GM12878 (cell line): ENCODE measurements at regions not wholly inside any gene's neighbourhood (a gene's known extent, or its start where the extent isn't known, plus 50 kb on each side); places are given as distances from the start of the nearest gene placed in this dataset.

ENCODE experiments used
- CREB1 ChIP-seq: IDR thresholded peaks from 2 replicates; pipeline ENCODE4 v1.6.1; 2012; ENCODE audit warnings: low read depth, mild to moderate bottlenecking, inconsistent platforms
- CTCF ChIP-seq, 3 experiments: IDR thresholded peaks in 2 of 3; conservative IDR thresholded peaks in 1 of 3; 2 replicates each; pipeline ENCODE4 v1.5.1; 2011; ENCODE audit warnings: low read depth in 3 of 3, low read length in 3 of 3, mild to moderate bottlenecking in 3 of 3, control low read depth in 2 of 3, moderate library complexity in 2 of 3, inconsistent platforms in 1 of 3, mixed read lengths in 1 of 3; ENCODE audit not compliant: control insufficient read depth in 2 of 3, insufficient read depth in 1 of 3; ENCODE audit errors: extremely low read depth in 1 of 3
- DPF2 ChIP-seq: fragments of 450-650 bp; IDR thresholded peaks from 2 replicates; pipeline ENCODE4 v1.6.1; 2017; ENCODE audit warnings: mild to moderate bottlenecking
- GABPA ChIP-seq: IDR thresholded peaks from 2 replicates; pipeline ENCODE4 v1.6.1; 2014; ENCODE audit warnings: antibody characterized with exemption, low read depth, mild to moderate bottlenecking, inconsistent platforms
- IKZF1 ChIP-seq: fragments of 450-650 bp; conservative IDR thresholded peaks from 2 replicates; pipeline ENCODE4 v1.6.1; 2017; ENCODE audit warnings: antibody characterized with exemption, mild to moderate bottlenecking
- JUND ChIP-seq: IDR thresholded peaks from 2 replicates; pipeline ENCODE4 v1.6.1; 2012; ENCODE audit warnings: low read depth, mild to moderate bottlenecking, low read length, improper control_type of control experiment, moderate library complexity
- MEF2A ChIP-seq: IDR thresholded peaks from 2 replicates; pipeline ENCODE4 v1.6.1; 2011; ENCODE audit warnings: low read depth, mild to moderate bottlenecking, low read length, moderate library complexity; ENCODE audit not compliant: insufficient read depth
- MTA3 ChIP-seq: IDR thresholded peaks from 2 replicates; pipeline ENCODE4 v1.6.1; 2012; ENCODE audit warnings: low read length, inconsistent platforms, borderline replicate concordance
- NFIC ChIP-seq: IDR thresholded peaks from 2 replicates; pipeline ENCODE4 v1.6.1; 2012; ENCODE audit warnings: low read depth, mild to moderate bottlenecking, inconsistent platforms, low read length, moderate library complexity
- POLR2A ChIP-seq: IDR thresholded peaks from 2 replicates; pipeline ENCODE4 v1.6.1; 2011; ENCODE audit warnings: low read depth, mild to moderate bottlenecking, low read length
- RB1 ChIP-seq: fragments of 450-650 bp; formaldehyde crosslinking; IDR thresholded peaks from 2 replicates; pipeline ENCODE4 v1.6.1; 2017; ENCODE audit warnings: mild to moderate bottlenecking, borderline replicate concordance
- SMAD5 ChIP-seq: IDR thresholded peaks from 2 replicates; pipeline ENCODE4 v1.6.1; 2016; ENCODE audit warnings: antibody characterized with exemption, low read depth
- TCF7 ChIP-seq: IDR thresholded peaks from 2 replicates; pipeline ENCODE4 v1.6.1; 2014; ENCODE audit warnings: antibody characterized with exemption, borderline replicate concordance

- TF ChIP-seq CTCF (IDR thresholded peaks at IDR 0.05 in 2 of 3, conservative IDR thresholded peaks at IDR 0.05 in 1 of 3; ENCODE audit: control insufficient read depth in 2 of 3, extremely low read depth in 1 of 3, insufficient read depth in 1 of 3, low read depth in 3 of 3, low read length in 3 of 3) (no peak), SMAD5 (no peak), MEF2A (no peak), NFIC (no peak), JUND (no peak), POLR2A (no peak), GABPA (no peak), MTA3 (no peak), RB1 (no peak), IKZF1 (no peak), TCF7 (no peak), DPF2 (no peak), CREB1 (no peak)
These were observed 104.0 kb upstream of the CDH5 start for GRCh38 chr16:66262253-66263167.
